Stomach (tissue), 8 donors: ENCODE measurements at regions not wholly inside any gene's neighbourhood (a gene's known extent, or its start where the extent isn't known, plus 50 kb on each side); places are given as distances from the start of the nearest gene placed in this dataset.

Experiments
- DNase-seq, 2 donors: peaks; one replicate each; pipeline versions ENCODE4 v3.0.0 to v3.0.0-alpha.2; 2013 to 2019
- H3K27ac ChIP-seq, 5 donors: fragments of 200-600 bp in 4 of 5; sonication (generic) in 4 of 5; one replicate each; pipeline ENCODE4 v1.5.1; 2013 to 2019; ENCODE audit warnings: mild to moderate bottlenecking in 1 of 5, moderate library complexity in 1 of 5
- H3K27me3 ChIP-seq, 3 donors: fragments of 200-600 bp; sonication (generic); one replicate each; pipeline ENCODE4 v1.5.1; 2017 to 2019; ENCODE audit warnings: mixed run types in 1 of 3
- H3K36me3 ChIP-seq, 4 donors: fragments of 200-600 bp; sonication (generic); 1 replicate in 3 of 4; 2 replicates in 1 of 4; pipeline ENCODE4 v1.5.1; 2016 to 2019
- H3K4me1 ChIP-seq, 4 donors: fragments of 200-600 bp; sonication (generic); one replicate each; pipeline ENCODE4 v1.5.1; 2016 to 2019
- H3K4me3 ChIP-seq, 4 donors: fragments of 200-600 bp; sonication (generic) in 3 of 4; one replicate each; pipeline ENCODE4 v1.5.1; 2016 to 2019; ENCODE audit warnings: mild to moderate bottlenecking in 1 of 4
- H3K9me3 ChIP-seq, 4 donors: fragments of 200-600 bp; sonication (generic); one replicate each; pipeline ENCODE4 v1.5.1; 2016 to 2019
- EP300 ChIP-seq: sonication (generic); formaldehyde crosslinking; IDR thresholded peaks from one replicate; pipeline ENCODE4 v1.6.1; 2017; ENCODE audit warnings: antibody characterized with exemption
- POLR2A ChIP-seq, 4 donors: fragments of 450-650 bp; IDR thresholded peaks; one replicate each; pipeline ENCODE4 v1.6.1; 2016; ENCODE audit warnings: antibody characterized with exemption in 4 of 4, control low read depth in 2 of 4, mild to moderate bottlenecking in 1 of 4, moderate library complexity in 1 of 4
- POLR2AphosphoS5 ChIP-seq, 3 donors: sonication (generic); formaldehyde crosslinking; IDR thresholded peaks; one replicate each; pipeline ENCODE4 v1.6.1; 2016; ENCODE audit warnings: antibody characterized with exemption in 3 of 3
- WGBS, 5 donors: extraction: QIAGEN DNeasy Blood & Tissue Kit in 3 of 5; methylation state at CpG; one replicate each; pipeline versions ENCODE4 v1.1.5 to v1.1.7; 2013 to 2018; 5-methylcytosine and 5-hydroxymethylcytosine counted together
- intact Hi-C: fragments of 100-400 bp; cut with DNase I; formaldehyde crosslinking; loops from one replicate; pipeline ENCODE4 v1.15.1; 2023; ENCODE audit warnings: low total_unique reads
- TF ChIP-seq, protein P1 (sequence below), 7 experiments: fragments of 450-650 bp in 4 of 7; fragments of 200-600 bp in 3 of 7; sonication (generic) in 3 of 7; IDR thresholded peaks; one replicate each; pipeline ENCODE4 v1.5.1; 2016 to 2019; ENCODE audit warnings: antibody characterized with exemption in 7 of 7, control low read depth in 2 of 7, mild to moderate bottlenecking in 1 of 7
- donor health status: healthy with polysubstance abuse.
- donor health status: Bipolar disorder and iron deficiency.
- donor health status: healthy.

DNA sequence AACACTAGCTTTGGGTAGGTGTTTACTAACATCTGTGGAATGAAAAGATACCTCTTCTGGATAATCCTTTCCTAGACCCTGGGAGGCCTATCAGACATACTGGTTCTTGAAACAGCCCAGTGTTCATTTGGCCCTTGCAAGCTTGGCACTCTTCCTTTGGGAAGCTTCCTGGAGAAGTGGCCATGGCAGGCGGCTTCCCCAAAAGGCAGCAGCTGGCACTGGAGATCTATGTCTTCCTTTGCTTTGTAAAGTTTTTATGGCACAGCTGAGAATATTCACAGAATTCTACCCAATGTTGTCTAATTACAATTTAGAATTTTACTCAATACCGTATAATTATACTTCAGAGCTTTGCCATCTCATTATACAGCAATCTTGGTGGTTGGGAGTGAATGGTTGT lies 199.2 kb upstream of the C11orf87 start:
- DNase-seq: no peak
- 87 to 96% (median 91%) methylated on average over 2 of the region's 2 CpGs for WGBS, 5 donors
- H3K4me1 ChIP-seq: no peaks in the 10 kb centered on the region
- intact Hi-C loops: no loop called here
- no peaks in the 10 kb centered on the region for H3K27me3 ChIP-seq
- peaks cover 0 to 14% (median 4%) of the 10 kb centered on the region in 4 donors for H3K9me3 ChIP-seq
- H3K36me3 ChIP-seq: no peaks in the 10 kb centered on the region
- H3K4me3 ChIP-seq: no peak overlapping the region
- H3K27ac ChIP-seq: no peak overlapping the region
- TF ChIP-seq, protein P1, sequence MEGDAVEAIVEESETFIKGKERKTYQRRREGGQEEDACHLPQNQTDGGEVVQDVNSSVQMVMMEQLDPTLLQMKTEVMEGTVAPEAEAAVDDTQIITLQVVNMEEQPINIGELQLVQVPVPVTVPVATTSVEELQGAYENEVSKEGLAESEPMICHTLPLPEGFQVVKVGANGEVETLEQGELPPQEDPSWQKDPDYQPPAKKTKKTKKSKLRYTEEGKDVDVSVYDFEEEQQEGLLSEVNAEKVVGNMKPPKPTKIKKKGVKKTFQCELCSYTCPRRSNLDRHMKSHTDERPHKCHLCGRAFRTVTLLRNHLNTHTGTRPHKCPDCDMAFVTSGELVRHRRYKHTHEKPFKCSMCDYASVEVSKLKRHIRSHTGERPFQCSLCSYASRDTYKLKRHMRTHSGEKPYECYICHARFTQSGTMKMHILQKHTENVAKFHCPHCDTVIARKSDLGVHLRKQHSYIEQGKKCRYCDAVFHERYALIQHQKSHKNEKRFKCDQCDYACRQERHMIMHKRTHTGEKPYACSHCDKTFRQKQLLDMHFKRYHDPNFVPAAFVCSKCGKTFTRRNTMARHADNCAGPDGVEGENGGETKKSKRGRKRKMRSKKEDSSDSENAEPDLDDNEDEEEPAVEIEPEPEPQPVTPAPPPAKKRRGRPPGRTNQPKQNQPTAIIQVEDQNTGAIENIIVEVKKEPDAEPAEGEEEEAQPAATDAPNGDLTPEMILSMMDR (IDR thresholded peaks at IDR 0.05): no peak
- TF ChIP-seq POLR2AphosphoS5 (IDR thresholded peaks at IDR 0.05): no peak
- no peak for TF ChIP-seq POLR2A (IDR thresholded peaks at IDR 0.05)
- no peak for TF ChIP-seq EP300

DNA sequence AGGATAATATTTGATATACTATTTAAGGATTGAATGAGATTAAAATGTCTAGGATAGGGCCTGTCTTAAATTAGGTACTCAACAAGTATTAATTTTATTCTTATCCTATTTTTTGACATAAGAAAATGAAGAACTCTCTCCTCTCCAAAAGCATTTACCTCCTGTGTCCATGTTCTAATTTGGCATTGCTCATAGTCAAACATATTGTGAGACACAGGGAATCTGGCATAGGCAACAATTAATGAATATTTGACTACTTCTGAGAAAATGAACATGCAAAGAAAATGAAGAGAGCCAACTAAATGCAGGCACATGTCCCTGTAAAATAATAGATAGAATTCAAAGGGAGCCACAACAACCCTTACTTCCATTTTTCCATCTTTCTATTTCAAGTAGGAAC lies 198.5 kb upstream of the C11orf87 start:
- DNase-seq: no peak
- Histone ChIP-seq H3K4me3 (no peak overlapping the region), H3K9me3 (peaks cover 0 to 14% (median 4%) of the 10 kb centered on the region in 4 donors), H3K4me1 (no peaks in the 10 kb centered on the region), H3K27ac (no peak overlapping the region), H3K27me3 (no peaks in the 10 kb centered on the region), H3K36me3 (no peaks in the 10 kb centered on the region)
- TF ChIP-seq, protein P1 (IDR thresholded peaks at IDR 0.05): no peak
- TF ChIP-seq POLR2A (IDR thresholded peaks at IDR 0.05): no peak
- no peak for TF ChIP-seq EP300
- no peak for TF ChIP-seq POLR2AphosphoS5 (IDR thresholded peaks at IDR 0.05)
- intact Hi-C loops: no loop called here

DNA sequence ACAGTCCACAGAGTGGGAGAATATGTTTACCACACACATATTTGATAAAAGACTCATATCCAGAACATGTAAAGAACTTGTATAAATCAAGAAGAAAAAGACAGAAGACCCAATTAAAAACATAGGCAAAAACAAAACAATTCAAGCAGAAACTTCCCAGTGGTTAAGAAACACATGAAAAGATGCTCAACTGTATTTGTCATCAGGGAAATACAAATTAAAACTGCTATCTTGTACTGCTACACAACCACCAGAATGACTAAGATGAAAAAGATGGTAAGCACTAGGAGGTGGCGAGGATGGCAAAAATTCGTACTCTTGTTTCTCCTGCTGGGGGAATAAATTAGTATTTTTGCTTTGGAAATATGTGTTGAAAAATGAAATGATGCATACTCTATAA lies 192.3 kb upstream of the C11orf87 start:
- Histone ChIP-seq H3K27me3 (no peaks in the 10 kb centered on the region), H3K4me3 (no peak overlapping the region), H3K9me3 (peaks cover 0 to 10% (median 4%) of the 10 kb centered on the region in 4 donors), H3K27ac (no peak overlapping the region), H3K36me3 (no peaks in the 10 kb centered on the region), H3K4me1 (no peaks in the 10 kb centered on the region)
- no peak for DNase-seq
- intact Hi-C loops: no loop called here
- TF ChIP-seq POLR2AphosphoS5 (IDR thresholded peaks at IDR 0.05): no peak
- TF ChIP-seq, protein P1 (IDR thresholded peaks at IDR 0.05): no peak
- TF ChIP-seq EP300: no peak
- TF ChIP-seq POLR2A (IDR thresholded peaks at IDR 0.05): no peak
- WGBS, 5 donors: 77 to 92% (median 84%) methylated on average over 2 of the region's 2 CpGs

DNA sequence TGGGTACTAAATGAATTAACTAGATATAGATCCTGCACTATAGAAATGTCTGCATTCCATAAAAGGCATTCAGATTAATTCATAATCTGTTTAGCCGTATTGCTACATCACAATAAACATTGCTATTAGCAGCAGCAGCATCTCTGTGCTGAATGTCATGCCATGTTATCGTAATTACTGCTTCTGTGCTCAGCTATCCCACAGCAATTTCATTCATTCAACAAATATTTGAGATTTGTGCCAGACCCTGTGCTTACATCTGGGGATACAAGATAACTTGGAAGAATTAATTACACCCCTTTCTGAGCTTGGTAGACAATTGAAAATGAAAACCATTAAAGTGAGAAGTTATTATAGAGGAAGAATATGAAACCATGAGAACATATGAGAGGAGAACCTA lies 185.8 kb upstream of the C11orf87 start:
- 83 to 91% (median 87%) methylated on average over 2 of the region's 2 CpGs for WGBS, 5 donors
- Histone ChIP-seq H3K9me3 (peaks cover 0 to 5% (median 0%) of the 10 kb centered on the region in 4 donors), H3K27ac (no peak overlapping the region), H3K27me3 (no peaks in the 10 kb centered on the region), H3K36me3 (no peaks in the 10 kb centered on the region), H3K4me1 (no peaks in the 10 kb centered on the region), H3K4me3 (no peak overlapping the region)
- DNase-seq: no peak
- intact Hi-C loops: no loop called here
- TF ChIP-seq POLR2A (IDR thresholded peaks at IDR 0.05) (no peak), POLR2AphosphoS5 (IDR thresholded peaks at IDR 0.05) (no peak), EP300 (no peak)
- TF ChIP-seq, protein P1 (IDR thresholded peaks at IDR 0.05): no peak
